H1 (cell line): ENCODE measurements at regions not wholly inside any gene's neighbourhood (a gene's known extent, or its start where the extent isn't known, plus 50 kb on each side); places are given as distances from the start of the nearest gene placed in this dataset.

ENCODE experiments used
- CTCF ChIA-PET: fragments of 300-600 bp; sonication (Branson Sonifier 250); formaldehyde crosslinking; loops from one replicate; lab custom pipeline; 2021; ENCODE audit not compliant: partially characterized antibody; lab: Charles Lee
- POLR2A ChIA-PET: fragments of 300-600 bp; sonication (Branson Sonifier 250); formaldehyde crosslinking; loops from one replicate; lab custom pipeline; 2021; ENCODE audit warnings: inconsistent platforms; ENCODE audit not compliant: partially characterized antibody; lab: Charles Lee
- DNase-seq, 2 experiments: peaks; one replicate each; pipeline versions ENCODE4 v3.0.0 to v3.0.0-alpha.2; 2010 to 2022; ENCODE audit warnings: low spot score in 2 of 2, low read depth in 1 of 2, mixed read lengths in 1 of 2
- FAIRE-seq: peaks from 2 replicates; lab custom pipeline; 2011; peaks lifted over from hg19 to GRCh38; lab: Jason Lieb, UNC
- H2AFZ ChIP-seq: 2 replicates; pipeline ENCODE4 v1.8.1; 2012; ENCODE audit warnings: low read length, inconsistent platforms
- H2AK5ac ChIP-seq: 2 replicates; pipeline ENCODE4 v1.6.1; 2013; ENCODE audit warnings: low read depth, low read length
- H2BK120ac ChIP-seq: replicated peaks from 2 replicates; pipeline ENCODE3; 2013; ENCODE audit warnings: low read depth, low read length, inconsistent platforms
- H2BK12ac ChIP-seq: 2 replicates; pipeline ENCODE4 v1.6.1; 2013; ENCODE audit warnings: low read depth, low read length
- H2BK15ac ChIP-seq: 2 replicates; pipeline ENCODE4 v1.6.1; 2013; ENCODE audit warnings: low read length
- H2BK20ac ChIP-seq: 2 replicates; pipeline ENCODE4 v1.6.1; 2013; ENCODE audit warnings: low read length
- H2BK5ac ChIP-seq: 2 replicates; pipeline ENCODE4 v1.6.1; 2013; ENCODE audit warnings: low read depth, low read length
- H3K14ac ChIP-seq: 2 replicates; pipeline ENCODE4 v1.6.1; 2013; ENCODE audit warnings: inconsistent platforms; ENCODE audit not compliant: insufficient read length
- H3K18ac ChIP-seq: 2 replicates; pipeline ENCODE4 v1.6.1; 2013; ENCODE audit warnings: low read length; ENCODE audit errors: extremely low read depth
- H3K23ac ChIP-seq: 2 replicates; pipeline ENCODE4 v1.6.1; 2013; ENCODE audit warnings: inconsistent platforms; ENCODE audit not compliant: insufficient read length
- H3K23me2 ChIP-seq: 2 replicates; pipeline ENCODE4 v1.6.1; 2013; ENCODE audit warnings: low read depth, low read length
- H3K27ac ChIP-seq: 2 replicates; pipeline ENCODE4 v1.6.1; 2011; ENCODE audit warnings: low read depth, low read length, inconsistent platforms
- H3K27me3 ChIP-seq, 4 experiments: replicated peaks in 1 of 4; 1 replicate in 1 of 4; 2 replicates in 3 of 4; pipeline versions ENCODE4 v1.6.1 to v1.8.1; 2011 to 2013; ENCODE audit warnings: low read length in 3 of 4, mild to moderate bottlenecking in 3 of 4, inconsistent platforms in 2 of 4, mixed read lengths in 2 of 4, moderate library complexity in 1 of 4; ENCODE audit not compliant: control insufficient read depth in 3 of 4, insufficient read depth in 3 of 4; ENCODE audit errors: extremely low read depth in 1 of 4
- H3K36me3 ChIP-seq, 4 experiments: 2 replicates each; pipeline versions ENCODE4 v1.6.1 to v1.8.1; 2011 to 2013; ENCODE audit warnings: mild to moderate bottlenecking in 4 of 4, low read length in 3 of 4, moderate library complexity in 2 of 4, control low read depth in 1 of 4, inconsistent platforms in 1 of 4; ENCODE audit not compliant: insufficient read depth in 4 of 4, control insufficient read depth in 2 of 4
- H3K4ac ChIP-seq: replicated peaks from 2 replicates; pipeline ENCODE3; 2013; ENCODE audit warnings: low read length, low read depth, mixed read lengths, inconsistent platforms; ENCODE audit not compliant: insufficient read length
- H3K4me1 ChIP-seq, 4 experiments: replicated peaks in 1 of 4; 1 replicate in 1 of 4; 2 replicates in 3 of 4; pipeline versions ENCODE4 v1.6.1 to v1.8.1; 2011 to 2013; ENCODE audit warnings: low read length in 3 of 4, inconsistent platforms in 2 of 4, mixed read lengths in 1 of 4; ENCODE audit not compliant: insufficient read depth in 4 of 4, control insufficient read depth in 3 of 4
- H3K4me2 ChIP-seq, 2 experiments: 2 replicates each; pipeline versions ENCODE4 v1.6.1 to v1.8.1; 2011 to 2013; ENCODE audit warnings: low read depth in 2 of 2, low read length in 2 of 2, control low read depth in 1 of 2, inconsistent platforms in 1 of 2, mild to moderate bottlenecking in 1 of 2; ENCODE audit not compliant: insufficient read depth in 1 of 2
- H3K4me3 ChIP-seq, 4 experiments: fragments of 200-600, 300-600 bp in 1 of 4; sonication (generic), shearing (Covaris generic), sonication (Bioruptor Twin) in 1 of 4; 2 replicates each; pipeline versions ENCODE4 v1.5.1 to v1.8.1; 2011 to 2016; ENCODE audit warnings: low read length in 4 of 4, low read depth in 3 of 4, control low read depth in 2 of 4, inconsistent platforms in 2 of 4, mild to moderate bottlenecking in 2 of 4, mixed read lengths in 1 of 4, moderate library complexity in 1 of 4; ENCODE audit not compliant: insufficient read depth in 2 of 4; ENCODE audit errors: extremely low read depth in 1 of 4
- H3K56ac ChIP-seq: replicated peaks from 2 replicates; pipeline ENCODE3; 2013; ENCODE audit warnings: low read depth, mild to moderate bottlenecking, mixed read lengths, low read length, inconsistent platforms; ENCODE audit not compliant: insufficient read length
- H3K79me1 ChIP-seq: 2 replicates; pipeline ENCODE4 v1.6.1; 2013; ENCODE audit warnings: low read depth, low read length, control low read depth
- H3K79me2 ChIP-seq, 2 experiments: 2 replicates each; pipeline versions ENCODE4 v1.6.1 to v1.8.1; 2012 to 2013; ENCODE audit warnings: low read length in 2 of 2, mild to moderate bottlenecking in 2 of 2, inconsistent platforms in 1 of 2; ENCODE audit not compliant: insufficient read depth in 2 of 2, control insufficient read depth in 1 of 2
- H3K9ac ChIP-seq, 4 experiments: replicated peaks in 1 of 4; 1 replicate in 1 of 4; 2 replicates in 3 of 4; pipeline versions ENCODE4 v1.6.1 to v1.8.1; 2011 to 2013; ENCODE audit warnings: low read depth in 3 of 4, low read length in 3 of 4, control low read depth in 2 of 4, mild to moderate bottlenecking in 2 of 4, moderate library complexity in 2 of 4, inconsistent platforms in 1 of 4; ENCODE audit errors: extremely low read depth in 1 of 4
- H3K9me3 ChIP-seq, 2 experiments: 2 replicates each; pipeline versions ENCODE4 v1.6.1 to v1.8.1; 2012 to 2013; ENCODE audit warnings: mild to moderate bottlenecking in 2 of 2, moderate library complexity in 2 of 2, control low read depth in 1 of 2, inconsistent platforms in 1 of 2, low read depth in 1 of 2, low read length in 1 of 2, mixed read lengths in 1 of 2; ENCODE audit not compliant: insufficient read depth in 2 of 2
- H4K20me1 ChIP-seq, 2 experiments: replicated peaks in 1 of 2; 2 replicates each; pipeline versions ENCODE3 to v1.8.1; 2011 to 2013; ENCODE audit warnings: inconsistent platforms in 2 of 2, low read length in 2 of 2, mild to moderate bottlenecking in 1 of 2; ENCODE audit not compliant: insufficient read depth in 2 of 2, control insufficient read depth in 1 of 2
- H4K5ac ChIP-seq: 2 replicates; pipeline ENCODE4 v1.6.1; 2013; ENCODE audit warnings: low read length, low read depth, mixed read lengths, inconsistent platforms; ENCODE audit not compliant: insufficient read length
- H4K8ac ChIP-seq: 2 replicates; pipeline ENCODE4 v1.8.0; 2013; ENCODE audit warnings: mild to moderate bottlenecking, moderate library complexity, low read length, inconsistent platforms; ENCODE audit not compliant: insufficient read depth; ENCODE audit errors: extremely low read depth
- H4K91ac ChIP-seq: replicated peaks from 2 replicates; pipeline ENCODE3; 2013; ENCODE audit warnings: low read length, mixed read lengths, inconsistent platforms; ENCODE audit not compliant: insufficient read length
- BACH1 ChIP-seq: IDR thresholded peaks from 2 replicates; pipeline ENCODE4 v1.6.1; 2012; ENCODE audit warnings: low read length, improper control_type of control experiment
- CBX5 ChIP-seq: fragments of 300-800, 300-1000 bp; sonication (generic); IDR thresholded peaks from 2 replicates; pipeline ENCODE4 v1.7.1; 2016; ENCODE audit warnings: antibody characterized with exemption, low read length, low read depth
- CBX8 ChIP-seq: fragments of 300-800, 300-1000 bp; sonication (generic); IDR thresholded peaks from 2 replicates; pipeline ENCODE4 v1.7.1; 2016; ENCODE audit warnings: low read depth, low read length, borderline replicate concordance
- KDM4A ChIP-seq: IDR thresholded peaks from one replicate; pipeline ENCODE4 v1.7.1; 2012; ENCODE audit warnings: low read depth, mild to moderate bottlenecking, moderate library complexity, low read length, inconsistent platforms; ENCODE audit not compliant: severe bottlenecking
- NRF1 ChIP-seq: IDR thresholded peaks from 2 replicates; pipeline ENCODE4 v1.6.1; 2011; ENCODE audit warnings: mild to moderate bottlenecking, low read depth, low read length, improper control_type of control experiment
- POU5F1 ChIP-seq: IDR thresholded peaks from 2 replicates; pipeline ENCODE4 v1.6.1; 2011; ENCODE audit warnings: low read depth, mild to moderate bottlenecking, low read length, moderate library complexity
- SIRT6 ChIP-seq: IDR thresholded peaks from one replicate; pipeline ENCODE4 v1.7.1; 2012; ENCODE audit warnings: low read length, inconsistent platforms
- SP1 ChIP-seq: IDR thresholded peaks from 2 replicates; pipeline ENCODE4 v1.6.1; 2011; ENCODE audit warnings: low read depth, low read length
- TCF12 ChIP-seq: IDR thresholded peaks from 2 replicates; pipeline ENCODE4 v1.6.1; 2011; ENCODE audit warnings: low read depth, mild to moderate bottlenecking, low read length
- WGBS, 2 experiments: shearing (Covaris generic) in 1 of 2; methylation state at CpG; one replicate each; pipeline versions ENCODE4 v1.1.6 to v1.1.7; 2013 to 2015; ENCODE audit warnings: low lambda C conversion rate in 2 of 2, mixed read lengths in 2 of 2, inconsistent platforms in 1 of 2, low coverage in 1 of 2, missing lambda C conversion rate in 1 of 2; ENCODE audit not compliant: insufficient replicate concordance in 2 of 2, insufficient coverage in 1 of 2, insufficient read length in 1 of 2; ENCODE audit errors: extremely low coverage in 1 of 2, missing lambda C conversion rate in 1 of 2; 5-methylcytosine and 5-hydroxymethylcytosine counted together

GRCh38 chr6:130500693-130501092 is 134.9 kb downstream of the TMEM200A start:
- H4K8ac ChIP-seq, result no peak overlapping the region
- no peak overlapping the region for H2BK15ac ChIP-seq
- H3K23ac ChIP-seq, result no peak overlapping the region
- H3K18ac ChIP-seq, result no peak overlapping the region
- H2AK5ac ChIP-seq, result no peak overlapping the region
- no peaks in the 10 kb centered on the region for H4K20me1 ChIP-seq
- H3K79me2 ChIP-seq, result no peaks in the 10 kb centered on the region
- no peaks in the 10 kb centered on the region for H3K79me1 ChIP-seq
- no peaks in the 10 kb centered on the region for H3K27me3 ChIP-seq
- no peak overlapping the region for H4K91ac ChIP-seq
- no peak overlapping the region for H3K9ac ChIP-seq
- H3K4me1 ChIP-seq, result no peaks in the 10 kb centered on the region; a peak in 1 of 7 replicates
- no peaks in the 10 kb centered on the region for H3K36me3 ChIP-seq
- H3K9me3 ChIP-seq, result no peaks in the 10 kb centered on the region
- no peak for DNase-seq
- no peak overlapping the region for H3K14ac ChIP-seq
- WGBS, 2 experiments, result 95% methylated on average over 6 of the region's 6 CpGs; no CpG with 5 or more reads in 1 of the 2 experiments
- CTCF ChIA-PET, result interaction anchor here (1.1 to 1.2 kb wide), 2 partner anchors 183 to 241 kb away, joined by 3 read pairs; no protein-coding TSS in a partner anchor
- no peak overlapping the region for H3K4ac ChIP-seq
- no peak overlapping the region for H3K4me2 ChIP-seq
- POLR2A ChIA-PET, result no interaction called here
- H3K4me3 ChIP-seq, result no peak overlapping the region
- H2BK5ac ChIP-seq, result no peak overlapping the region
- FAIRE-seq, result no peak
- no peak overlapping the region for H4K5ac ChIP-seq
- no peak overlapping the region for H3K56ac ChIP-seq
- H2BK120ac ChIP-seq, result no peak overlapping the region
- H3K23me2 ChIP-seq, result no peaks in the 10 kb centered on the region
- H3K27ac ChIP-seq, result no peak overlapping the region
- no peak overlapping the region for H2BK12ac ChIP-seq
- H2AFZ ChIP-seq, result no peak overlapping the region
- H2BK20ac ChIP-seq, result no peak overlapping the region
- no peak for TF ChIP-seq CBX5
- no peak for TF ChIP-seq CBX8
- TF ChIP-seq TCF12, result no peak
- TF ChIP-seq SP1, result no peak
- TF ChIP-seq NRF1, result no peak
- no peak for TF ChIP-seq KDM4A
- no peak for TF ChIP-seq BACH1
- TF ChIP-seq POU5F1, result no peak
- TF ChIP-seq SIRT6, result no peak
